Mucosa of gallbladder (tissue), 1 donor: ENCODE measurements at regions not wholly inside any gene's neighbourhood (a gene's known extent, or its start where the extent isn't known, plus 50 kb on each side); places are given as distances from the start of the nearest gene placed in this dataset.
"Not testable (repeated sequence)": the region's sequence is repeated elsewhere in the genome, so short reads cannot be mapped to it uniquely, and the experiment has no call there.

ENCODE experiments used
- DNase-seq: peaks from one replicate; pipeline ENCODE4 v3.0.0-alpha.2; 2020; ENCODE audit warnings: low spot score
- donor health status: DM: no; HTN: no; CAD: no.

GRCh38 chr10:56298941-56299340, 62.1 kb downstream of the ZWINT start:
- no peak for DNase-seq

- DNase-seq = no peak
Measured at GRCh38 chr10:56296618-56297017, 64.4 kb downstream of the ZWINT start.

- no peak for DNase-seq
Measured at GRCh38 chr10:56288403-56288802, 72.7 kb downstream of the ZWINT start.

GRCh38 chr10:56286096-56286495, 75.0 kb downstream of the ZWINT start:
- DNase-seq = no peak

GRCh38 chr10:56279270-56279669, 81.8 kb downstream of the ZWINT start:
- no peak for DNase-seq

- no peak for DNase-seq
Measured at GRCh38 chr10:56269181-56269580, 91.9 kb downstream of the ZWINT start.

- DNase-seq = no peak
Measured at GRCh38 chr10:56266120-56266519, 94.9 kb downstream of the ZWINT start.

GRCh38 chr10:56258991-56259390, 102.1 kb downstream of the ZWINT start:
- DNase-seq = no peak

GRCh38 chr10:56258378-56258777, 102.7 kb downstream of the ZWINT start:
- no peak for DNase-seq

GRCh38 chr10:56255298-56255697, 105.8 kb downstream of the ZWINT start:
- no peak for DNase-seq

- DNase-seq = no peak
Measured at GRCh38 chr10:56240471-56240870, 120.6 kb downstream of the ZWINT start.

- no peak for DNase-seq
Measured at GRCh38 chr10:56231436-56231835, 129.6 kb downstream of the ZWINT start.

- no peak for DNase-seq
Measured at GRCh38 chr10:56222237-56222636, 138.8 kb downstream of the ZWINT start.

- no peak for DNase-seq
Measured at GRCh38 chr10:56212951-56213350, 148.1 kb downstream of the ZWINT start.

GRCh38 chr10:56181607-56182006, 179.5 kb downstream of the ZWINT start:
- DNase-seq = no peak

GRCh38 chr10:56178210-56178609, 182.8 kb downstream of the ZWINT start:
- DNase-seq = no peak

GRCh38 chr10:56155091-56155513, 206.0 kb downstream of the ZWINT start:
- DNase-seq = not testable (repeated sequence)

GRCh38 chr10:56146806-56147205, 214.3 kb downstream of the ZWINT start:
- no peak for DNase-seq

GRCh38 chr10:56142092-56142728, 218.8 kb downstream of the ZWINT start:
- no peak for DNase-seq

- no peak for DNase-seq
Measured at GRCh38 chr10:56139405-56139804, 221.7 kb downstream of the ZWINT start.

- DNase-seq = no peak
Measured at GRCh38 chr10:56135828-56136227, 225.2 kb downstream of the ZWINT start.

GRCh38 chr10:56123247-56123646, 237.8 kb downstream of the ZWINT start:
- no peak for DNase-seq

- no peak for DNase-seq
Measured at GRCh38 chr10:56116684-56117083, 244.4 kb downstream of the ZWINT start.

GRCh38 chr10:56109454-56109853, 251.6 kb downstream of the ZWINT start:
- DNase-seq = no peak
